SK-N-SH (cell line): ENCODE measurements at regions not wholly inside any gene's neighbourhood (a gene's known extent, or its start where the extent isn't known, plus 50 kb on each side); places are given as distances from the start of the nearest gene placed in this dataset.

ENCODE experiments used
- CTCF ChIA-PET: fragments of 300-600, 350-600 bp; formaldehyde crosslinking; extraction: SDS; loops from one replicate; lab custom pipeline; 2021; lab: Yijun Ruan, JAX
- POLR2A ChIA-PET: fragments of 350-600 bp; sonication (Branson Sonifier 250); formaldehyde crosslinking; extraction: SDS; loops from one replicate; lab custom pipeline; 2020; ENCODE audit warnings: antibody characterized with exemption, inconsistent platforms; lab: Yijun Ruan, JAX
- DNase-seq: peaks from one replicate; pipeline ENCODE4 v3.0.0; 2012
- H2AFZ ChIP-seq: fragments of 200-600 bp; sonication (generic); 2 replicates; pipeline ENCODE4 v1.8.1; 2016; ENCODE audit warnings: antibody characterized with exemption, mild to moderate bottlenecking, low read depth
- H3F3A ChIP-seq: fragments of 200-600 bp; sonication (generic); replicated peaks from 2 replicates; pipeline ENCODE3; 2016; ENCODE audit warnings: antibody characterized with exemption, mild to moderate bottlenecking; ENCODE audit not compliant: insufficient read depth
- H3K27ac ChIP-seq, 2 experiments: fragments of 200-500 bp in 1 of 2; fragments of 200-600 bp in 1 of 2; sonication (Bioruptor generic) in 1 of 2; sonication (generic), shearing (Covaris generic) in 1 of 2; 2 replicates each; pipeline versions ENCODE4 v1.5.1 to v1.6.1; 2014 to 2016; ENCODE audit warnings: low read depth in 2 of 2, inconsistent platforms in 1 of 2, low read length in 1 of 2, mild to moderate bottlenecking in 1 of 2, mixed read lengths in 1 of 2
- H3K27me3 ChIP-seq: fragments of 200-600 bp; sonication (generic), shearing (Covaris generic); 2 replicates; pipeline ENCODE4 v1.6.1; 2016; ENCODE audit warnings: mixed run types; ENCODE audit not compliant: insufficient read depth
- H3K36me3 ChIP-seq, 2 experiments: fragments of 200-500 bp in 1 of 2; fragments of 200-600 bp in 1 of 2; sonication (Bioruptor generic) in 1 of 2; sonication (generic) in 1 of 2; replicated peaks in 1 of 2; 2 replicates each; pipeline versions ENCODE3 to v1.5.1; 2014 to 2016; ENCODE audit warnings: low read length in 1 of 2, mild to moderate bottlenecking in 1 of 2; ENCODE audit not compliant: insufficient read depth in 2 of 2, control insufficient read depth in 1 of 2
- H3K4me1 ChIP-seq, 2 experiments: fragments of 200-500 bp in 1 of 2; fragments of 200-600 bp in 1 of 2; sonication (Bioruptor generic) in 1 of 2; sonication (generic), shearing (Covaris generic) in 1 of 2; 2 replicates each; pipeline versions ENCODE4 v1.5.1 to v1.6.1; 2014 to 2016; ENCODE audit warnings: low read depth in 1 of 2, low read length in 1 of 2, mixed run types in 1 of 2; ENCODE audit not compliant: insufficient read depth in 2 of 2, control insufficient read depth in 1 of 2
- H3K4me2 ChIP-seq: fragments of 200-600 bp; sonication (generic), shearing (Covaris generic); 2 replicates; pipeline ENCODE4 v1.6.1; 2017; ENCODE audit warnings: mixed run types
- H3K4me3 ChIP-seq, 2 experiments: fragments of 200-500 bp in 1 of 2; fragments of 200-600 bp in 1 of 2; sonication (Bioruptor generic) in 1 of 2; sonication (generic), shearing (Covaris generic) in 1 of 2; 2 replicates each; pipeline versions ENCODE4 v1.5.1 to v1.8.1; 2014 to 2016; ENCODE audit warnings: low read depth in 2 of 2, inconsistent platforms in 1 of 2, low read length in 1 of 2, mild to moderate bottlenecking in 1 of 2, mixed read lengths in 1 of 2, moderate library complexity in 1 of 2
- H3K79me2 ChIP-seq: fragments of 200-600 bp; sonication (generic); 2 replicates; pipeline ENCODE4 v1.8.1; 2017; ENCODE audit warnings: mild to moderate bottlenecking; ENCODE audit not compliant: insufficient read depth
- H3K9ac ChIP-seq: fragments of 200-600 bp; sonication (generic); 2 replicates; pipeline ENCODE4 v1.6.1; 2017; ENCODE audit warnings: mixed run types
- H3K9me2 ChIP-seq: fragments of 200-600 bp; sonication (generic); 2 replicates; pipeline ENCODE4 v1.6.1; 2017; ENCODE audit warnings: mixed run types
- H3K9me3 ChIP-seq: fragments of 200-600 bp; sonication (generic); 2 replicates; pipeline ENCODE4 v1.6.1; 2017; ENCODE audit warnings: mixed run types, mild to moderate bottlenecking, moderate library complexity
- H4K20me1 ChIP-seq: fragments of 200-600 bp; sonication (generic); 2 replicates; pipeline ENCODE4 v1.6.1; 2017; ENCODE audit warnings: mild to moderate bottlenecking, mixed run types; ENCODE audit not compliant: insufficient read depth
- EP300 ChIP-seq, 2 experiments: IDR thresholded peaks; 2 replicates each; pipeline versions ENCODE4 v1.4.0 to v1.6.1; 2012; ENCODE audit warnings: borderline replicate concordance in 1 of 2, low read depth in 1 of 2, low read length in 1 of 2
- FOSL2 ChIP-seq: IDR thresholded peaks from 2 replicates; pipeline ENCODE4 v1.4.0; 2012; ENCODE audit warnings: low read depth, mild to moderate bottlenecking, moderate library complexity, borderline replicate concordance
- FOXJ3 ChIP-seq: sonication (generic); formaldehyde crosslinking; IDR thresholded peaks from 2 replicates; pipeline ENCODE4 v1.5.1; 2020; ENCODE audit warnings: mild to moderate bottlenecking, missing genetic modification reagents
- GABPA ChIP-seq: IDR thresholded peaks from 2 replicates; pipeline ENCODE4 v1.4.0; 2012; ENCODE audit warnings: low read depth, mild to moderate bottlenecking
- GATA2 ChIP-seq: sonication (generic); formaldehyde crosslinking; IDR thresholded peaks from 2 replicates; pipeline ENCODE4 v1.5.0; 2020; ENCODE audit warnings: mild to moderate bottlenecking, missing genetic modification reagents
- JUND ChIP-seq: IDR thresholded peaks from 2 replicates; pipeline ENCODE4 v1.4.0; 2012
- MAX ChIP-seq: IDR thresholded peaks from 2 replicates; pipeline ENCODE4 v1.4.0; 2012; ENCODE audit warnings: low read depth
- MXI1 ChIP-seq: IDR thresholded peaks from 2 replicates; pipeline ENCODE4 v1.6.1; 2012; ENCODE audit warnings: mild to moderate bottlenecking, low read depth, low read length, improper control_type of control experiment
- PBX3 ChIP-seq: IDR thresholded peaks from 2 replicates; pipeline ENCODE4; 2012
- POLR2AphosphoS5 ChIP-seq: IDR thresholded peaks from 2 replicates; pipeline ENCODE4 v1.6.1; 2012; ENCODE audit warnings: low read depth, low read length
- RAD21 ChIP-seq: IDR thresholded peaks from 2 replicates; pipeline ENCODE4 v1.6.1; 2012; ENCODE audit warnings: mild to moderate bottlenecking, low read length
- RCOR1 ChIP-seq: fragments of 150-350 bp; IDR thresholded peaks from 2 replicates; pipeline ENCODE4 v1.6.1; 2017; ENCODE audit warnings: antibody characterized with exemption, low read length
- REST ChIP-seq: IDR thresholded peaks from 2 replicates; pipeline ENCODE4 v1.6.1; 2012; ENCODE audit warnings: mild to moderate bottlenecking, low read depth, low read length, moderate library complexity
- RXRA ChIP-seq: IDR thresholded peaks from 2 replicates; pipeline ENCODE4 v1.4.0; 2012; ENCODE audit warnings: low read depth, mild to moderate bottlenecking, borderline replicate concordance
- SMC3 ChIP-seq: IDR thresholded peaks from 2 replicates; pipeline ENCODE4 v1.6.1; 2012; ENCODE audit warnings: low read depth, low read length, improper control_type of control experiment
- TAF1 ChIP-seq: IDR thresholded peaks from 2 replicates; pipeline ENCODE4 v1.6.1; 2012; ENCODE audit warnings: low read depth, mild to moderate bottlenecking, low read length, moderate library complexity, borderline replicate concordance
- TEAD4 ChIP-seq: IDR thresholded peaks from 2 replicates; pipeline ENCODE4 v1.4.0; 2012; ENCODE audit warnings: mild to moderate bottlenecking, borderline replicate concordance; ENCODE audit not compliant: insufficient read depth
- YY1 ChIP-seq: IDR thresholded peaks from 2 replicates; pipeline ENCODE4 v1.4.0; 2012; ENCODE audit warnings: low read depth, mild to moderate bottlenecking
- WGBS: methylation state at CpG from one replicate; pipeline ENCODE4 v1.1.6; 2017; ENCODE audit warnings: low lambda C conversion rate; 5-methylcytosine and 5-hydroxymethylcytosine counted together
- TF ChIP-seq, protein P1 (sequence below): fragments of 200-600 bp; sonication (generic); IDR thresholded peaks from 2 replicates; pipeline ENCODE4 v1.6.1; 2017; ENCODE audit warnings: antibody characterized with exemption, mild to moderate bottlenecking, moderate library complexity

DNA sequence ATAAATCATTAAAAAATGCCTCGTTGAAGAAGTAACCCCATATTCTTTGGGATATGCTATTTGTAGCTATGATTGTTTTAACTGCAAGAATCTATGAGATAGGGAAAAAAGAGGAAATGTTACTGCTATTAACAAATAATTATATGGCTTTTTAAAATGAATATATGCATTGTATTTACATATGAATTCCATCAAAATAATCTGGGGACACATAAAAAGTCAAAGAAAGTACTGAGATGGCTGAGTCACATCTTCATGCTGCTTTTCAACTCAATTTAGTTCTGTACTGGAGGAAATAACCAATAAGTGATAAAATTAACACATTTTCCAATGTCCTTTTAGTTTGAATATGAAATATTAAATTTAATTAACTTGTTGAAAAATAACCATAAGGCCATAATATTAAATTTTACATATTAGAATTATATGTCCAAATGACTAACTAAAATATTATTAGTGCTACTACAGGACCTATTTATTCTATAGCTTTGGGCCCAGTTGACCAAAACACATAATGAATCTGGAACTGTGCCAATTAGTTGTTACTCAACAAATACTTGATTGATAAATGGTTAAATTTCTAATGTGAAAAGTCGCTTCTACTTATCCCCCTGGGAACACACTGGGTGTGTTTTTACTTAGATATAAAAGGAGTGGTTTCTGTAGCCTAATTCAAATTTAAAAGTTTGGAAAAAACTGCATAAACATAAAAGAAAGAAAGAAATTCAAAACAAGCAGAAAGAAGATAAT is 214.6 kb upstream of the PFKP start:
- Histone ChIP-seq H3K27me3 (no peaks in the 10 kb centered on the region), H3K9me2 (no peaks in the 10 kb centered on the region), H3F3A (no peaks in the 10 kb centered on the region), H3K27ac (no peak overlapping the region), H3K4me1 (peaks cover 0 to 2% of the 10 kb centered on the region in 2 experiments; a peak in 3 of 4 replicates), H3K9me3 (no peaks in the 10 kb centered on the region), H2AFZ (no peak overlapping the region), H3K79me2 (no peaks in the 10 kb centered on the region), H4K20me1 (no peaks in the 10 kb centered on the region), H3K9ac (no peak overlapping the region), H3K4me2 (no peak overlapping the region), H3K36me3 (no peaks in the 10 kb centered on the region), H3K4me3 (no peak overlapping the region)
- CTCF ChIA-PET: no interaction called here
- no peak for DNase-seq
- TF ChIP-seq FOSL2 (no peak), FOXJ3 (CRISPR knock-in tag) (no peak), JUND (no peak)
- WGBS: 20% methylated on average over 2 of the region's 2 CpGs
- POLR2A ChIA-PET: no interaction called here

- Histone ChIP-seq H3K4me1 (peaks cover 0 to 2% of the 10 kb centered on the region in 2 experiments; a peak in 3 of 4 replicates), H3K79me2 (no peaks in the 10 kb centered on the region), H4K20me1 (no peaks in the 10 kb centered on the region), H3K27ac (no peak overlapping the region), H3K27me3 (no peaks in the 10 kb centered on the region), H3K9me3 (no peaks in the 10 kb centered on the region), H3K4me3 (no peak overlapping the region), H3K9ac (no peak overlapping the region), H2AFZ (no peak overlapping the region), H3K36me3 (no peaks in the 10 kb centered on the region), H3K9me2 (no peaks in the 10 kb centered on the region), H3F3A (no peaks in the 10 kb centered on the region), H3K4me2 (no peak overlapping the region)
- peak; percentile 27 for DNase-seq
- 21% methylated on average over 3 of the region's 3 CpGs for WGBS
- no peak for TF ChIP-seq GATA2 (CRISPR knock-in tag)
- no peak for TF ChIP-seq TAF1
- TF ChIP-seq SMC3: no peak
- no peak for TF ChIP-seq YY1
- no peak for TF ChIP-seq RAD21
- no peak for TF ChIP-seq JUND
- TF ChIP-seq GABPA: no peak
- no peak for TF ChIP-seq MAX
- TF ChIP-seq, protein P1, sequence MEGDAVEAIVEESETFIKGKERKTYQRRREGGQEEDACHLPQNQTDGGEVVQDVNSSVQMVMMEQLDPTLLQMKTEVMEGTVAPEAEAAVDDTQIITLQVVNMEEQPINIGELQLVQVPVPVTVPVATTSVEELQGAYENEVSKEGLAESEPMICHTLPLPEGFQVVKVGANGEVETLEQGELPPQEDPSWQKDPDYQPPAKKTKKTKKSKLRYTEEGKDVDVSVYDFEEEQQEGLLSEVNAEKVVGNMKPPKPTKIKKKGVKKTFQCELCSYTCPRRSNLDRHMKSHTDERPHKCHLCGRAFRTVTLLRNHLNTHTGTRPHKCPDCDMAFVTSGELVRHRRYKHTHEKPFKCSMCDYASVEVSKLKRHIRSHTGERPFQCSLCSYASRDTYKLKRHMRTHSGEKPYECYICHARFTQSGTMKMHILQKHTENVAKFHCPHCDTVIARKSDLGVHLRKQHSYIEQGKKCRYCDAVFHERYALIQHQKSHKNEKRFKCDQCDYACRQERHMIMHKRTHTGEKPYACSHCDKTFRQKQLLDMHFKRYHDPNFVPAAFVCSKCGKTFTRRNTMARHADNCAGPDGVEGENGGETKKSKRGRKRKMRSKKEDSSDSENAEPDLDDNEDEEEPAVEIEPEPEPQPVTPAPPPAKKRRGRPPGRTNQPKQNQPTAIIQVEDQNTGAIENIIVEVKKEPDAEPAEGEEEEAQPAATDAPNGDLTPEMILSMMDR: no peak
- TF ChIP-seq RXRA: no peak
- TF ChIP-seq EP300 (IDR thresholded peaks at IDR 0.05; ENCODE audit: borderline replicate concordance in 1 of 2, low read depth in 1 of 2, low read length in 1 of 2): no peak
- no peak for TF ChIP-seq FOSL2
- TF ChIP-seq TEAD4: no peak
- no peak for TF ChIP-seq MXI1
- TF ChIP-seq RCOR1: no peak
- no peak for TF ChIP-seq REST
- no peak for TF ChIP-seq PBX3
- no peak for TF ChIP-seq POLR2AphosphoS5
- ChIA-PET POLR2A (no interaction called here), CTCF (no interaction called here)
Observed at GRCh38 chr10:2851566-2851965, 215.8 kb upstream of the PFKP start.
